ENCODE measurements at regions not wholly inside any gene's neighbourhood (a gene's known extent, or its start where the extent isn't known, plus 50 kb on each side); places are given as distances from the start of the nearest gene placed in this dataset.
A peak's percentile ranks its signal among the peaks of the same experiment; 100 is the strongest.

DNA sequence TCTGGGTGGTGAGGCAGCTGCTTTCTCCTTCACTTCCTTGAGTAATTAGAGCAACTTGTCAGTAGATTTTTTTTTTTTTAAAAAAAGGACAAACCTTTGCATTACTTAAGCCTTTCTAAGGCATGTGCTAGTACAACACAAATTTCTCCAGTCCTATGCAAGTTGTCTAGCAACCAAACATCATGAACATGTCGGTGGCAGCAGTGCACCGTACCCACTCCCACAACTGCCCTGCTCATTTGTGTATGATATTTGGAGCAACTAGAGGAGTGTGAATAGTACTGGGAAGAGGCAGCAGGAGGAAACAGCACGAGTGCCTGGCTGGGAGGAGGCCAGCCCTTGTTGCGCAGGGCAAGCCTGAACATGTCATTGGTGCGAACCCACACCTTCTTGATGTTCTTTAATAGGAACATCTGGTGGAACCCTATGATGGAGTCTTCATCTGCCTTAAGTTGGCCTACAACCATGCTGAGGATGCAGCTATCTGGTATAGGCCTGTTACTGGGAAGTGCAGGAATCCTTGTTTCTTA, 238.3 kb downstream of the TDRD15 start:
- TF ChIP-seq, protein P1, sequence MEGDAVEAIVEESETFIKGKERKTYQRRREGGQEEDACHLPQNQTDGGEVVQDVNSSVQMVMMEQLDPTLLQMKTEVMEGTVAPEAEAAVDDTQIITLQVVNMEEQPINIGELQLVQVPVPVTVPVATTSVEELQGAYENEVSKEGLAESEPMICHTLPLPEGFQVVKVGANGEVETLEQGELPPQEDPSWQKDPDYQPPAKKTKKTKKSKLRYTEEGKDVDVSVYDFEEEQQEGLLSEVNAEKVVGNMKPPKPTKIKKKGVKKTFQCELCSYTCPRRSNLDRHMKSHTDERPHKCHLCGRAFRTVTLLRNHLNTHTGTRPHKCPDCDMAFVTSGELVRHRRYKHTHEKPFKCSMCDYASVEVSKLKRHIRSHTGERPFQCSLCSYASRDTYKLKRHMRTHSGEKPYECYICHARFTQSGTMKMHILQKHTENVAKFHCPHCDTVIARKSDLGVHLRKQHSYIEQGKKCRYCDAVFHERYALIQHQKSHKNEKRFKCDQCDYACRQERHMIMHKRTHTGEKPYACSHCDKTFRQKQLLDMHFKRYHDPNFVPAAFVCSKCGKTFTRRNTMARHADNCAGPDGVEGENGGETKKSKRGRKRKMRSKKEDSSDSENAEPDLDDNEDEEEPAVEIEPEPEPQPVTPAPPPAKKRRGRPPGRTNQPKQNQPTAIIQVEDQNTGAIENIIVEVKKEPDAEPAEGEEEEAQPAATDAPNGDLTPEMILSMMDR (IDR thresholded peaks at IDR 0.05; ENCODE audit: insufficient read depth, low read depth, low read length, missing control alignments): no peak
- DNase-seq (ENCODE audit: low read depth): peak; percentile 43
- H3K4me3 ChIP-seq (ENCODE audit: low read length): no peak overlapping the region

DNA sequence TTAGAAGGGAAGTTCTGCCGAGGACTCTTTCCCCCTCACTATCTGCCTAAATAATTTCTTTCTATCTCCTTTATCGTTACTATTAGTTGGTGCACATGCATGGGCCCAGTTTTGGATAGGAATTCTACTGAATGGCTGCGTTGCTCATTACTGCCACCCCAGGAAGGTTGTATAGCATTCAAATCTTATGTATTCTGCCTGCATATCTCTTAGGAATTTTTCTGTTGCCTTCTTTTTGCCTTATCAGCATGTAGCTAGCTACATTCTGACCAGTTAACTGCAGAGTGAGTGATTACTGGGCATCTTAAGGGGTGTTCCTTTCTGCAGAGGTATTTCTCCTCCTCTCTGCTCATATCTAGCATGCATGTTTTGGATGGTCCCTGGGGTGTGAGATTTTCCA, 239.6 kb downstream of the TDRD15 start:
- no peak for DNase-seq (ENCODE audit: low read depth)
- TF ChIP-seq, protein P1 (IDR thresholded peaks at IDR 0.05; ENCODE audit: insufficient read depth, low read depth, low read length, missing control alignments): no peak
- no peak overlapping the region for H3K4me3 ChIP-seq (ENCODE audit: low read length)

DNA sequence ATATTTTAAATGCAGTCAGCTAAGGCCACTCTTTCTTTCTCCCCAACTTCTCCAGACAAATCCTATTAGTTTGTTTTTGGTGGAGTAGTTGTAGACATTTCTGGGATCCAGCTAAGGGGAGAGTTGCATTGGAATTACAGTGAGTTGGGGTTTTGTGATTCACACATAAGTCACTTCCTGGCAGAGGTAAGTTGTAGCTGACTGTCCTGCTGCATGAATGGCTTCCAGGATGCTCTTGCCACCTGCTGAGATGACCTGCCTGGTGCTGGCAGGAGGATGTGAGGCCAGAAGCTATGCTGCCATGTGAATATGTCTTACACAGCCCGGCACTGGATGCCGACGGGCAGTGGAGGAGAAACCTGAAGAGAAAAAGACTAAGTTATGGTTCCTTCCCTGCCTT, 243.7 kb downstream of the TDRD15 start:
- no peak overlapping the region for H3K4me3 ChIP-seq (ENCODE audit: low read length)
- DNase-seq (ENCODE audit: low read depth): peak; percentile 23
- TF ChIP-seq, protein P1 (IDR thresholded peaks at IDR 0.05; ENCODE audit: insufficient read depth, low read depth, low read length, missing control alignments): no peak

DNA sequence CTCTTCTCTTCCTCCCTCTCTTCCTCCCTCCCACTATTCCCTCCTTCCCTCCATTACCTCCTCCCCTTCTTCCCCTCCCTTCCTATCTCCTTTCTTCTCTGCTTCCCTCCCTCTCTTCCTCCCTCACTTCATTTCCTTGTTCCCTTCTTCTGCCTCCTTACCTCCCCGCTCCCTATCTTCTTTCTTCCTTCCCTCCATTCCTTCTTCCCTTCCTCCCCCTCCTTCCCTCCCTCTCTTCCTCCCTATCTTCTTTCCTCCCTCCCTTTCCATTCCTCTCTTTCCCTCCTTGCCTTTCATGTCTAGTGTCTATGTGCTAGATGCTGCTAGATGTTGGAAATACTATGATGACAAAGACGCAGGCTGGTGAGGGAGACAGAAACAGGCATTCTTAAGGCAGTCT, 246.0 kb downstream of the TDRD15 start:
- TF ChIP-seq, protein P1 (IDR thresholded peaks at IDR 0.05; ENCODE audit: insufficient read depth, low read depth, low read length, missing control alignments): no peak

DNA sequence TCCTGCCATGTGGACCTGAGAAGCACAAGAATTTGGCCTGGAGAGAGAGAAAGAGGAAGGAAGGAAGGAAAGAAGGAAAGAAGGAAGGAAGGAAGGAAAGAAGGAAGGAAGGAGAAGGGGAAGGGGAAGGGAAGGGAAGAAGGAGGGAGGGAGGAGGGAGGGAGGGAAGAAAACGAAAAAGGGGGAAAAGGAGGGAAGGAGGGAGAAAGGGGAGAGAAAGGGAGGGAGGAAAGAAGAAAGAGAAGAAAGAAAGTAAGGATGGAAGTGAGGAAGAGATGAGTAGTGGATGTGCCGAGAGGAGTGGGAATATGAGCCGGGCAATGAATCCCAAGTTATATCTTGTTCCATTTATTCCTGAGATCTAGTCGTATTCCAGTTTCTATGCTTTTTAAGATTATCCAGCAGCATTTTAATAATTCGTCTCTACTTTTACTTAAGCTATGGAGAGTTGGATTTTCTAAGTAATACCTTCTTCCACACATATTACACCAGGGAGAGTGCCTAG, 247.8 kb downstream of the TDRD15 start:
- DNase-seq (ENCODE audit: low read depth): no peak
- no peak overlapping the region for H3K4me3 ChIP-seq (ENCODE audit: low read length)
- TF ChIP-seq, protein P1 (IDR thresholded peaks at IDR 0.05; ENCODE audit: insufficient read depth, low read depth, low read length, missing control alignments): no peak

More for the DNA sequence above, 246.0 kb downstream of the TDRD15 start:
- no peak overlapping the region for H3K4me3 ChIP-seq (ENCODE audit: low read length)
- no peak for DNase-seq (ENCODE audit: low read depth)

DNA sequence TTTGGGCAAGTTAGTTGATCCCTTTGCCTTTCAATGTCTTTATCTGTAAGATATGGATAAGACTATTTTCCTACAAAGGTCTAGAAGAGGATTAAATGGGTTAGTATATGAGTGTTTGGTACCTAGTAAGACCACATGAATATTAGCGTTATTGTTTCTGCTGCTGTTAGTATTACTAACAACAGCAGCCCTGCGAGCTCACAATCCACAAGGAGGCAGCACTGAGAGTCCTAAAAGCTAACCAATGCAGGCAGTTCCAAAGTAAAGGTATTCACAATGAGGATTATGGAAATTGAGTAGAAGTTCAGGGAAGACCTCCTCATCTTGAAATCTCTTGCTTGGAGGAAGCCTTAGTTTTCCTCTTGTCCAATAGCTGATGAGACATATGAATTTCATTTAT, 248.9 kb downstream of the TDRD15 start:
- no peak overlapping the region for H3K4me3 ChIP-seq (ENCODE audit: low read length)
- TF ChIP-seq, protein P1 (IDR thresholded peaks at IDR 0.05; ENCODE audit: insufficient read depth, low read depth, low read length, missing control alignments): peak; percentile 42
- DNase-seq (ENCODE audit: low read depth): peak; percentile 21

DNA sequence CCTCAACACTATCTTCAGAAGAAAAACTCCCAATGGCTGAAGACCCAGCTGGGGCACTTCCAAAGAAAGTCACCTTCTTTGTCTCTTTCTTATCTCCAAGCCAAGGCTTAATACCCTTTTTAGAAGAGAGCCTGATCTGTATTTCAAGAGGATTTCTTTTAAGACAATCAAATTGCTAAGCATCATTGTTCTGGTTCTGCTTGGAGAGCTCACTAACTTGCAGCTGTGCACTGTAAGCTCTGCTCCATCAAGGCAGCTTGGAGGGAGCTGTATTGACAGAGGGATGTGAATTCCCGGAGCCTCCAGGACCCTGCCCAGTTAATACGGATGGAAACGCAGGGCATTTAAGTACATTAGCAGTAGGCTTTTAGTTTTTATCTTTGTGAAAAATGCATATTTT, 253.1 kb downstream of the TDRD15 start:
- DNase-seq (ENCODE audit: low read depth): no peak
- TF ChIP-seq, protein P1 (IDR thresholded peaks at IDR 0.05; ENCODE audit: insufficient read depth, low read depth, low read length, missing control alignments): no peak
- H3K4me3 ChIP-seq (ENCODE audit: low read length): no peak overlapping the region

All from epithelial cell of esophagus (primary cell).